Gastroesophageal sphincter (tissue), 3 donors: ENCODE measurements at regions not wholly inside any gene's neighbourhood (a gene's known extent, or its start where the extent isn't known, plus 50 kb on each side); places are given as distances from the start of the nearest gene placed in this dataset.

Experiments used
- EP300 ChIP-seq: sonication (generic); formaldehyde crosslinking; IDR thresholded peaks from one replicate; pipeline ENCODE4 v1.6.1; 2017; ENCODE audit warnings: antibody characterized with exemption, mild to moderate bottlenecking
- POLR2A ChIP-seq, 2 donors: fragments of 450-650 bp; IDR thresholded peaks; one replicate each; pipeline ENCODE4 v1.6.1; 2017; ENCODE audit warnings: antibody characterized with exemption in 2 of 2, mild to moderate bottlenecking in 2 of 2, moderate library complexity in 1 of 2
- POLR2AphosphoS5 ChIP-seq: sonication (generic); formaldehyde crosslinking; IDR thresholded peaks from one replicate; pipeline ENCODE4 v1.6.1; 2017; ENCODE audit warnings: antibody characterized with exemption
- TF ChIP-seq, protein P1 (sequence below), 4 experiments: fragments of 200-600 bp in 2 of 4; fragments of 450-650 bp in 2 of 4; sonication (generic) in 1 of 4; IDR thresholded peaks; one replicate each; pipeline ENCODE4 v1.5.1; 2017 to 2019; ENCODE audit warnings: antibody characterized with exemption in 4 of 4, mild to moderate bottlenecking in 2 of 4, moderate library complexity in 2 of 4

DNA sequence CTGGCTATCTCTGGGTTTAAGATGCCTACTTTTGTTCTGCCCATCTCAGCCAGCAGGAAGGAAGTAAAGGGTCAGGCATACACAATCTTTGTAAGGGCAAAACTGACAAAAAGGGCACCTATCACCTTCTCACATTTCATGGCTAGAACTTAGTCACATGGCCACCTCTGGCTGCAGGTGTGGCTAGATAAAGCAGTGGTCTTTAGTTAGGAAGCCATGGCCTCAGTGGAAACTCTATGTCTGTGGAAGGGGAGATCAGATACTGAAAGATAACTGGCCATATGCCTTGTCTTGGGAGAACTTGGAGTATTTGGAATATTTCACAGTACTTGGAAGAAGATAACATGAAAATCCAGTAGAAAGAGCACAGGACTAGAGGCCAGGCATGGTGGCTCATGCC lies 80.7 kb upstream of the TBL1XR1 start:
- TF ChIP-seq POLR2A (IDR thresholded peaks at IDR 0.05) (no peak), EP300 (no peak), POLR2AphosphoS5 (no peak)
- TF ChIP-seq, protein P1, sequence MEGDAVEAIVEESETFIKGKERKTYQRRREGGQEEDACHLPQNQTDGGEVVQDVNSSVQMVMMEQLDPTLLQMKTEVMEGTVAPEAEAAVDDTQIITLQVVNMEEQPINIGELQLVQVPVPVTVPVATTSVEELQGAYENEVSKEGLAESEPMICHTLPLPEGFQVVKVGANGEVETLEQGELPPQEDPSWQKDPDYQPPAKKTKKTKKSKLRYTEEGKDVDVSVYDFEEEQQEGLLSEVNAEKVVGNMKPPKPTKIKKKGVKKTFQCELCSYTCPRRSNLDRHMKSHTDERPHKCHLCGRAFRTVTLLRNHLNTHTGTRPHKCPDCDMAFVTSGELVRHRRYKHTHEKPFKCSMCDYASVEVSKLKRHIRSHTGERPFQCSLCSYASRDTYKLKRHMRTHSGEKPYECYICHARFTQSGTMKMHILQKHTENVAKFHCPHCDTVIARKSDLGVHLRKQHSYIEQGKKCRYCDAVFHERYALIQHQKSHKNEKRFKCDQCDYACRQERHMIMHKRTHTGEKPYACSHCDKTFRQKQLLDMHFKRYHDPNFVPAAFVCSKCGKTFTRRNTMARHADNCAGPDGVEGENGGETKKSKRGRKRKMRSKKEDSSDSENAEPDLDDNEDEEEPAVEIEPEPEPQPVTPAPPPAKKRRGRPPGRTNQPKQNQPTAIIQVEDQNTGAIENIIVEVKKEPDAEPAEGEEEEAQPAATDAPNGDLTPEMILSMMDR (IDR thresholded peaks at IDR 0.05), result no peak
